ENCODE measurements at regions not wholly inside any gene's neighbourhood (a gene's known extent, or its start where the extent isn't known, plus 50 kb on each side); places are given as distances from the start of the nearest gene placed in this dataset.
"Not testable (repeated sequence)": the region's sequence is repeated elsewhere in the genome, so short reads cannot be mapped to it uniquely, and the experiment has no call there.

DNA sequence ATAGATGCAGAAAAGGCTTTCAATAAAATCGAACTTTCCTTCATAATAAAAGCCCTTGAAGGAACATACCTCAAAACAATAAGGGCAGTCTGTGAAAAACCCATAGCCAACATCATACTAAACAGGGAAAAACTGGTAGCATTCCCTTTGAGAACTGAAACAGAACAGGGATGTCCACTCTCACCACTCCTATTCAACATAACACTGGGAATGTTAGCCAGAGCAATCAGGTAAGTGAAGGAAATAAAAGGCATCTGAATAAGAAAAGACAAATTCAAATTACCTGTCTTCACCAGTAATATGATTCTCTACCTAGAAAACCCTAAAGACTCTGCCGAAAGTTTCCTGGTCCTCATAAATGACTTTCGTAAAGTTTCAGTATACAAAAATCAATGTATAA, 861.0 kb upstream of the VRK2 start:
- no peak for DNase-seq

DNA sequence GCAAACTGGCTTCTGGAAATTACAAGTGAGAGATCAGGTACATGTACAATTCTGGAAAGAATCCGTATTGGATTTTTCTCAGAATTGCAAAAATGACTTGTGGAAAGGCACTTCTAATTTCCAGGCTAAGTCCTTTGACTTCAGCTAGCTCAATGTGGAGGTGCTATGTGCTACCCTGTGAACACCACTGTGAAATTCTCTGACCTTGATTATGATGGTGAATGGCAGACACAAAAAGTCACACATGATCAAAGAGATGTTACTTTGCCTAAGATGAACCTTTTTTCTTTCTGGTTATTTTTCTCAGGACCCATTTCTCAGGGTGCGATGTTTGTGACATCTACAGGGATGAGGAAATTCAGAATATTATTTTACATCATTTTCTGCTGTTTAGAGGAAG, 856.6 kb upstream of the VRK2 start:
- DNase-seq: no peak

- DNase-seq: no peak
These were observed 846.9 kb upstream of the VRK2 start for GRCh38 chr2:57199663-57200062.

- no peak for DNase-seq
These were observed 842.2 kb upstream of the VRK2 start for GRCh38 chr2:57204364-57204763.

- DNase-seq: no peak
These were observed 841.4 kb upstream of the VRK2 start for GRCh38 chr2:57205241-57205640.

- DNase-seq: no peak
These were observed 839.4 kb upstream of the VRK2 start for GRCh38 chr2:57207191-57207590.

GRCh38 chr2:57209799-57210198, 836.8 kb upstream of the VRK2 start:
- DNase-seq: no peak

DNA sequence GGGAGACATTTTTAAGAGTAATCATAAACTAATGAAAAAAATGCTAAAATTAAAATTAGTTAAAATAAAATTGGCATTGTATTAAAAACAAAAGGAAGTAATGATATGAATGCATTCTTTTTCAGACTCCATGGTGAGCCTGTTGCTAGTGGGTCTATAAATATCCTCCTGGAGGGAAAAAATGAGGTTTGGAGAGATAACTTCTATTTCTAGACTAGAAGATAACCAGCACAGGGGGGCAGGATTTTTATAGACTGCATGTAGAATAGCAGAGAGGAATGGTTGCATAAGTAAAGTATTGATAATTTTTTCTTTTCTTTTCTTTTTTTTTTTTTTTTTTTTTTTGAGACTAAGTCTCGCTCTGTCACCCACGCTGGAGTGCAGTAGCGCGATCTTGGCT, 835.8 kb upstream of the VRK2 start:
- no peak for DNase-seq

DNA sequence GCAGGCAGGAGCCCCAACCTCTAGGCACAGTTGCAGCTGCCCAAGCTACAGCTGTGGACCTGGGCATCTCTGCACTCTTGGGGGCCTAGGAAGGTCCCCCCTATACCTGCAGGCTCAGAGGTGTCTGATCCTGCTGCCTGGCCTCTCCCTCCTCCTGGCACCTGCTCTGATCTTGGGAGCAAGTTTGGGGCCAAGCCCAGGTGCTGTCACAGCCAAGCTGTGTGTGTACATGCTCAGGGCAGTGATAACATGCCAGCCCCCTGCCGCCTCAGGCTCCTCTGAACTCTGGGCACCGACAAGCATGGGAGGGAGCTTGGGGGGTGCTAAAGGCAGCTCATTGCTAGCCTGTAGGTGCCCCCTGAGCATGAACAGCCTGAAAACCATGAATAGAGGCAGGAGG, 829.6 kb upstream of the VRK2 start:
- no peak for DNase-seq

GRCh38 chr2:57218206-57218605, 828.4 kb upstream of the VRK2 start:
- DNase-seq: no peak

- not testable (repeated sequence) for DNase-seq
These were observed 816.9 kb upstream of the VRK2 start for GRCh38 chr2:57229706-57230105.

DNA sequence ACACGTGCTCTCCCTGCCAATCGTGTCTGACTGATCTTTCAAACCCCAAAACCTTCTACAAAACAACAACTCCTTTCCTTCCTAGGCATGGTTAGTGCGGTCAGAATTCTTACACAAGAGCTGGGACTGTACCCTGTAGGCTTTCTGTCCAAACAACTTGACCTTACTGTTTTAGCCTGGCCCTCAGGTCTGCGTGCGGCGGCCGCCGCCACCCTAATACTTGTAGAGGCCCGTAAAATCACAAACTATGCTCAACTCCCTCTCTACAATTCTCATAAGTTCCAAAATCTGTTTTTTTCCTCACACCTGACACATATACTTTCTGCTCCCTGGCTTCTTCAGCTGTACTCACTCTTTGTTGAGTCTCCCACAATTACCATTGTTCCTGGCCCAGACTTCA, 814.3 kb upstream of the VRK2 start:
- not testable (repeated sequence) for DNase-seq

GRCh38 chr2:57251495-57251894, 795.1 kb upstream of the VRK2 start:
- not testable (repeated sequence) for DNase-seq

DNA sequence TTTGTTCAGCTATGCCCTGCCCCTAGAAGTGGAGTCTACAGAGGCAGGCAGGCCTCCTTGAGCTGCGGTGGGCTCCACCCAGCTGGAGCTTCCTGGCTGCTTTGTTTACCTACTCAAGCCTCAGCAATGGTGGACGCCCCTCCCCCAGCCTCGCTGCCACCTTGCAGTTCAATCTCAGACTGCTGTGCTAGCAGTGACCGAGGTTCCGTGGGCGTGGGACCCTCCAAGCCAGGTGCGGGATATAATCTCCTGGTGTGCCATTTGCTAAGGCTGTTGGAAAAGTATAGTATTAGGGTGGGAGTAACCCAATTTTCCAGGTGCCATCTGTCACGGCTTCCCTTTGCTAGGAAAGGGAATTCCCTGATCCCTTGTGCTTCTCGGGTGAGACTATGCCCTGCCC, 770.2 kb upstream of the VRK2 start:
- DNase-seq: not testable (repeated sequence)

DNA sequence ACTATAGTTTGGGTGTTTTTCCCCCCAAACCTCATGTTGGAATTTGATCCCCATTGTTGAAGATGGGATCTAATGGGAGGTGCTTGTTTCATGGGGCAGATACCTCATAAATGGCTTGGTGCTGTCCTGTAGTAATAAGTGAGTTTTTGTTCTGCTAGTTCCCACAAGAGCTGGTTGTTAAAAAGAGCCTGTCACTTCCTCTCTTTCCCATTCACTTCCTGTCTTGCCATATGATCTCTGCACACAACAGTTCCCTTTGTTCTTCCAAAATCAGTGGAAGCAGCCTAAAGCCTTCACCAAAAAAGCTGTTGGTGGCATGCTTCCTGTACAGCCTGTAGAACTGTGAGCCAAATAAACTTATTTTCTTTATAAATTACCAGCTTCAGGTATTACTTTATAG, 768.2 kb upstream of the VRK2 start:
- DNase-seq: no peak

- DNase-seq: no peak
These were observed 755.4 kb upstream of the VRK2 start for GRCh38 chr2:57291209-57291608.

DNA sequence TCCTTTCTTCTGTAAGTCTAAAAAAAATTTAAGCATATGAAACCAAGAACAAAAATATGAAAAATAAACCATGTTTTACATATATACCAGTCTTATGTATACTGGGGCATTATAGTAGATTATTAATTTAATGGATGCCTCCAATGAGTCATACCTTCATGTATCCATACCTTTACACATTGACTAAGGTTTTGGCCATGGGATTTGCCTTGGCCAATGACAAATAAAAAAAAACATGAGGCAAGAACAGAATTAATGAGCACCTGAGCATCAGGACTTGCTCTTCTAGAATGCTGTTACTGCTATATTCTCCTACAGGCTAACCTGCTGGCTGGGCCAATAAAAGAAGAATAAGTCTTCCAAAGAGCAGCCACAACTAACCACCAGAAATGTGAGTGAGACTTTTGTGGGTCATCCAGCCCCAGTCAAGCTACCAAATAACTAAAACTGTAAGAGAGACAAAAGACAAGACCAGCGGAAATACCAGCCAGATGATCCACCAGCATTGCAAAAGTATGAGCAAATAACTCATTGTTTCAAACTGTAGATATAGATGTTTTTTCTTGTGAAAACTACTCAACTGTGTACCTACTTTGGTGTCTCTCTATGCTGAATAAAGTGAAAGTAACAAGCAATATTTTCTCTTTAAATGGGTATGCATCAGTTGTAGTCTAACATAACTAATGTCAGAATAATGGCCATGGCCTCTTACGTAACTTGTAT, 749.6 kb upstream of the VRK2 start:
- no peak for DNase-seq

- DNase-seq: no peak
These were observed 732.9 kb upstream of the VRK2 start for GRCh38 chr2:57313678-57314077.

DNA sequence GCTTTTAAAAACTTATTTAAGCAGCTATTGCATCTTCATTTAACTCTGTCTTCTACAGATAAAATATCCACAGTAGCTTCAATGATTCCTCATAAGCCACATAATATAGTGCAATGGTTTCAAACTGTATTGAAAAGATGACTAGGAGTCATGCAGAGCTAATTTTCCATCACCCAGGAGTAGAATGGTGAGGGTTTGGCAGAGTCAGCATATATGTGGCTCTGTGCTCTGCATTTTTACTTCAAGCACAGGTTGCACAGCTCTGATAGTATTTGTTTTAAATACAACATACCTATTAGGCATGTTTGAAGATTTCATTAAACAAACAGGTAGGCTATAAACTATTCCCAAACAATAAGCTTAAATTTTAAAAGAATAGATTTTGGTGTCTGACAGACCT, 731.9 kb upstream of the VRK2 start:
- DNase-seq: no peak

GRCh38 chr2:57330447-57330846, 716.2 kb upstream of the VRK2 start:
- DNase-seq: no peak

GRCh38 chr2:57333221-57333620, 713.4 kb upstream of the VRK2 start:
- no peak for DNase-seq

DNA sequence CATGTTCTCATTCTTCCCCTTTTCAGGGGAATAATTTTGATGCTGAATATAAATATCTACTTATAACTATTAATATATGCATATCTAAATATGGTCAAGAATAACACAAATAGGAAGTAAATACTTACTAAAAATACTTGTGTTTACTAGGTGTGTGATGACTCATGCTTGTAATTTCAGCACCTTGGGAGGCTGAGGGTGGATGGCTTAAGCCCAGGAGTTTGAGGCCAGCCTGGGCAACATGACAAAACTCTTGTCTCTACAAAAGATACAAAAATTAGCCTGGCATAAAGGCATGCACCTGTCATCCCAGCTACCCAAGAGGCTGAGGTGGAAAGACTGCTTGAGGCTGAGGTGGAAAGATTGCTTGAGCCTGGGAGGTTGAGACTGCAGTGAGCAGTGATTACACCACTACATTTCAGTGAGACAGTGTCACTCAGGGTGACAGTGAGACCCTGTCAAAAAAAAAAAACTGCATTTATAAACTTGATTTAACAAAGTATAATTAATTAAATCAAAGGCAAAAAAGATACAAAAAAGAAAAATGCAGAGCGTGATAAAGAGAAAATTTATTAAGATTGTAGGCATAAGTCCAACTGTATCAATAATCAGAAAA, 703.1 kb upstream of the VRK2 start:
- no peak for DNase-seq

DNA sequence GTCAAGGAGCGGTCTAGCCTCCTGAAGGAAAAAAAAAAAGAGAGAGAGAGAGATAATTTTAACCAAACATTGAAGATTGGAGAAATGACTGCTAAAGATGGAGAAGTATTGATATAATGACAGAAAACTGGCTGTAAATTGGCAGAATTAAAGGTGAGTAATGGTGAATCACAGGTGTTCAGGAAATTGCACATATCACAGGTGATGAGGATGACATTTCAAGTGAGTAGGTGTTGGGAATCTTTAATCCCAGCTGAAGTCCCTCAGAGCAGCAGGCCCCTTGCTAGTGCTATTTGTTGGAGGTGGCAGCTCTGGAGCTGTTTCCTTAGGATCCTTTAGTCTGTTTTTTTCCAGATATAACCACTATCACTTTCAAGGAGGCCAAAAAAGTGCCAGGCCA, 678.4 kb upstream of the VRK2 start:
- no peak for DNase-seq

- DNase-seq: no peak
These were observed 675.6 kb upstream of the VRK2 start for GRCh38 chr2:57370882-57371585.
